GM12865 (cell line): ENCODE measurements at regions not wholly inside any gene's neighbourhood (a gene's known extent, or its start where the extent isn't known, plus 50 kb on each side); places are given as distances from the start of the nearest gene placed in this dataset.

Source experiments
- DNase-seq: peaks from one replicate; pipeline ENCODE4 v3.0.0; 2010; ENCODE audit warnings: low read depth
- H3K4me3 ChIP-seq: 2 replicates; pipeline ENCODE4 v1.5.1; 2011; ENCODE audit warnings: mild to moderate bottlenecking, low read depth, low read length, control low read depth
- CTCF ChIP-seq: IDR thresholded peaks from 2 replicates; pipeline ENCODE4 v1.5.1; 2011; ENCODE audit warnings: low read length, control low read depth, low read depth, inconsistent platforms; ENCODE audit not compliant: insufficient read depth; ENCODE audit errors: missing control alignments

- H3K4me3 ChIP-seq = no peak overlapping the region
- TF ChIP-seq CTCF = no peak
- DNase-seq = no peak
Observed at GRCh38 chr22:22752199-22752555, 107.8 kb downstream of the GGTLC2 start.

GRCh38 chr22:22752556-22753477, 108.4 kb downstream of the GGTLC2 start:
- no peak for DNase-seq
- no peak for TF ChIP-seq CTCF
- H3K4me3 ChIP-seq = no peak overlapping the region

GRCh38 chr22:22753526-22754267, 109.3 kb downstream of the GGTLC2 start:
- DNase-seq = peak; percentile 64
- no peak overlapping the region for H3K4me3 ChIP-seq
- peak; percentile 77 for TF ChIP-seq CTCF

- DNase-seq = no peak
- no peak overlapping the region for H3K4me3 ChIP-seq
- TF ChIP-seq CTCF = no peak
Observed at GRCh38 chr22:22754268-22754657, 109.8 kb downstream of the GGTLC2 start.

GRCh38 chr22:22754961-22755777, 110.8 kb downstream of the GGTLC2 start:
- DNase-seq = no peak
- H3K4me3 ChIP-seq = no peak overlapping the region
- TF ChIP-seq CTCF = no peak

GRCh38 chr22:22755778-22756100, 111.3 kb downstream of the GGTLC2 start:
- no peak for TF ChIP-seq CTCF
- DNase-seq = no peak
- no peak overlapping the region for H3K4me3 ChIP-seq
